GM21423 (cell line): ENCODE measurements at regions not wholly inside any gene's neighbourhood (a gene's known extent, or its start where the extent isn't known, plus 50 kb on each side); places are given as distances from the start of the nearest gene placed in this dataset.

ENCODE experiments used
- ATAC-seq: cut with Tn5 transposase; IDR thresholded peaks from one replicate; pipeline ENCODE4 v1.9.1; 2021; ENCODE audit warnings: mild to moderate bottlenecking, moderate library complexity; ENCODE audit not compliant: unreplicated experiment

DNA sequence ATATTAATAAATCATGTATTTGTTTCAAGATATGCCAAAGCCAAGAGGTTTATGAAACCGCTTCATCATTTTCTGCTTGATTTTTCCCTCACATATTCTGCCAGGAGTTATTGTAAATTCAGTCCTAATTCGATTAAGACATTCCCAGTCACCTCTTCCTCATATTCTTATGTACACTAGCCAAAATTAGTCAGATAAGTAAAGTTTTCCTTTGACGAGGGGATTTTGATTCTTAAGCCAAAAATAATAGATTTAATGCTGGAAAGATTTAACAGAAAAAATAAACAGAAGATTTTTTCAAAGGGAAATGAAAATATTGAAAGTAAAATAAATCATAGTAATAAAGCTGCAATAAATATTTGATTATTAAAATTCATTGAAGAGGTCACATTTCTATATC, 51.0 kb upstream of the VEGFC start:
- ATAC-seq = no peak

DNA sequence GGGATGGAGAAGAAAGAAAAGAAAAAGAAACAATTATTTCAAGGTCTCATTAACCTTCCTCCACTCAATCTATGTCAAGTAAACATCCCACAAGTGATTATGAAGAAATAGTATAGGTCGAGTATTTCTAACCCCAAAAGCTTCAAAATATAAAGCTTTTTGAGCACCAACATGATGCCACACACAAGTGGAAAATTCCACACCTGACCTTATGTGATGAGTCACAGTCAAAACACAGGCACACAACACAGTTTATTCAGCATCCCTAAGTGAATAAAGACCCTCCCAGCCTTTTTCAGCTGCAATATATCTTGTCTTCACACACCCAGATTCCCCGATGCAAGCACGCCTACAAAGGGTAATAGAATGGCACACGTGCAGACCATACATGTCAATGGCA, 51.7 kb upstream of the VEGFC start:
- no peak for ATAC-seq

DNA sequence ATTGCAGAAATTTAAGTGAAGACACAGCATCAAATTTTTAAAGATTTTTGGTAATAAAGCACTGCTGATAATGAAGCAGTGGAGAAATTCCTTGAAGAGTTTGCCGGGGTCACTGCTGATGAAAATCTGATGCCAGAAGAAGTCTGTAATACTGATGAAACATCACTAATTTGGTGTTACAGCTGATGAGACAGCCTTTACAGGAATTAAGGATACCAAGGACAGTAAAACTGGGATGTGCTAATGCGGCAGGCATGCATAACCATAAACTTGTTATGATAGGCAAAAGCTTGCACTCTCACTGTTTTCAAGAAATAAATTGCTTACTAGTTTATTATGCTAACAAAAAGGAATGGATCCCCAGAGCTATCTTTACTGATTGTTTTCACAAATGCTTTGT, 52.9 kb upstream of the VEGFC start:
- no peak for ATAC-seq

DNA sequence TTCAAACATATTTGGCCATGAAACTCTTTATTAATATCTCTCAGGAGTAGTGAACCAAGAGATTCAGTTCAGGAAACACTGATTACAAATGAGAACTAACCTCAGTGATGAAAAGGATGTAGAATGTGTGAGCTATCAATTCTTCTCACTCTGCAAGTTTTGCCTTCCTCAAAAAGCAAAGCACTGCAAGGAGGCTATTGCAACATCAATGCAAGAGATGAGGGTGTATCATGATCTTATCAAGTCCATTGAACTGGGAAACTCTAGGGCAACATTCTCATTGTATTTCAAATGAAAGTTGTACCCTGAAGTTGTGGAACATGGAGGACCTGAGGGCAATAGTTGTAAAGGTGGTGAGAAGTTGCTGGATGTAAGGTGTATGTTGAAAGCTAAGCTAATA, 56.4 kb upstream of the VEGFC start:
- ATAC-seq = no peak

DNA sequence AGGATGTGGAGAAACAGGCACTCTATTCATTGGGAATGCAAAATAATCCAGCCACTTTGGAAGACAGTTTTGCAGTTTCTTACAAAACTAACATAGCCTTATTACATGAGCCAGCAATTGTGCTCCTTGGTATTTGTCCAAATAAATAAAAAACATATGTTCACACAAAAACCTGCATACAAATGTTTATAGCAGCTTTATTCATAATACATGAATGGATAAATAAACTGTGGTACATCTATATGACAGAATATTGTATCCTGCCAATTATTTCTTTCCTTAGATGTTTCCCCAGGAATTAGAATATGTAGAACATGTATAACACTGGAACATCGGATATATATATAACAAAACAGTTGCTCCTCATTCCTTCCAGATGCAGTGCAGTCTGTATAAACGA, 57.7 kb upstream of the VEGFC start:
- no peak for ATAC-seq

DNA sequence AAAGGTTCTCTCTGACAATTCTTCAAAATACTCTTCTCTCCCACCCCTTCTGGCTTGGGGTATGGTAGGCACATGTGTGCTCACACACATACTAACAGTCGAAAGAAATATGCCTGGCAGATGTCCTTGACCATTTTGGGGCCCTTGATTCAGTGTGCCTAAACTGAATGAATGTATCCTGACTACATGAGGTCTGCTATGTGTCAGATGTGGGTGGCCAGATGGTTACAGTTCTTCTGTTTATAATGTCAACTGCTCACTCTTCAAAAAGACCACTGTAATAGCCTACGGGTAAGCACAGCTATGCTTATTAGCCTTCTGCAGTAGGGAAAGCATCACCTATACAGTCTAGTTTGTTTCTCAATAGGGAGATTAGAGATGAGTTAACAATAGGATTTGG, 63.7 kb upstream of the VEGFC start:
- no peak for ATAC-seq

DNA sequence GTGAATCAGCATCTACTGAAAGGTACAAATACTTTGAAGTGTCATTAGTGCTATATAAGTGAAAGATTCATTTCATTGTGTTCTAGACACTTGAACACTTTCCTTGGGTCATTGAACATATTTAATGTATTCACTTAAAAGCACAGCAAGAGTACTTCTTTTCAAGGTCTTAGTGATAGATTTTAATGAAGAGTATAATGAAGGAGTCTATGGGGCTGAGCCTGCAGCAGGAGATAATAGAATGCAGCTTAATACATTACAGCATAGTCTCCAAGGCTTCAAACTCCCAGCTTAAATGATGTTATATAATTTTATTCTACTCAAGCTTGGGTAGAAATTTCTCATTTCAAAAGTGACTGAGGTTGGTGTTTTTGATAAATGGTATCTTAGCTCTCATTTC, 66.1 kb upstream of the VEGFC start:
- ATAC-seq = no peak

DNA sequence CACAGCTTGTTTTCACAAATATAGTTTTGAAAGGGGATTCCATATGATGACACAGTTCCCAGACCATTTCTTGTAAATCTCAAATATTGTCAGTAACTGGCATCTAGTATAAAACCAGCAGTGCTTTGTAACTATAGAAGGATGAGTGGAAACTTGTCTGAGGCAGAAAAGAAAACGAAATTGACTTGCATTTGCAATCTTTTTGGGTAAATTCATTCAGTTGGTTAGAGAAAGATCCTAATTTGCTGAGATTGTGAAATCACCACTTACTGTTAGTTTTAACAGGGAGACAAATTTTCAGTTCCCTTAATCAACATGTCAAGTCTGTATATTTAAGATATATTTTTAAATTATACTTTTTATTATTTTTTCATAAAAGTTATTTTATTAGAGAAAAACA, 71.5 kb upstream of the VEGFC start:
- ATAC-seq = no peak

DNA sequence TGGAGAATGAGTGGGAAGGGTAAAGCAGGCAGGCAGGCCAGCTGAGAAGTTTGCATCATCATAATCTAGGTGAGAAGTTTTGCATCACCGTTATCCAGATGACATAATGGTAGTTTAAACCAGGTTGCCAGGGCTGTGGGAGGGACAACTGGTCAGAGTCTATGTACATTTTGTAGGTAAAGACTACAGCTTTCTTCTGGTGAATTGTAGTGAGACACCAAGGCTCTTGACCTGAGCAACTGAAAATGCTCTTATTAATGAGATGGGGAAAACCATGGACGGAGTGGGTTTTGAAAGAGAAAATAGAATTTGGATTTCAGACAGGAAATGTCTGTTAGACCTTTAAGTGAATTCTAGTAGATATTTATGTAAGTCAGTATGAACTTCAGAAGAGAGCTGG, 76.0 kb upstream of the VEGFC start:
- no peak for ATAC-seq

DNA sequence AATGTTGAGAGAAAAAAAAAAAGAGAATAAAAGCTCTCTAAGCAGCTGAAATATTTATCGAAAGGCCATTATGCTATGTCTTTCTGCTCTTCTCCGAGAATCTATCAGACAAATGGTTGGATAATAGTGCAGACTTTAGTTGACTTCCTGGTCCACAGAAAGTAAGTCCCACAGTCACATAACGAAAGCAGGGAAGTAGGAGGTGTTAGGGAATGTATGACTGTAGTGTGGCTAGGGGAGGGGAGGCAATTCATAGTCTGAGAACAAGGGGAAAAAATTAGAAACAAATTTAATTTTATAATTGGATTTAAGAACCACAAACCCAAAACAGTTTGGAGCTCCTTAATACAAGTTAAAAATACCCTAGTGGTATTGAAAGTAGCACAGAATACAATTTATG, 79.7 kb upstream of the VEGFC start:
- no peak for ATAC-seq

DNA sequence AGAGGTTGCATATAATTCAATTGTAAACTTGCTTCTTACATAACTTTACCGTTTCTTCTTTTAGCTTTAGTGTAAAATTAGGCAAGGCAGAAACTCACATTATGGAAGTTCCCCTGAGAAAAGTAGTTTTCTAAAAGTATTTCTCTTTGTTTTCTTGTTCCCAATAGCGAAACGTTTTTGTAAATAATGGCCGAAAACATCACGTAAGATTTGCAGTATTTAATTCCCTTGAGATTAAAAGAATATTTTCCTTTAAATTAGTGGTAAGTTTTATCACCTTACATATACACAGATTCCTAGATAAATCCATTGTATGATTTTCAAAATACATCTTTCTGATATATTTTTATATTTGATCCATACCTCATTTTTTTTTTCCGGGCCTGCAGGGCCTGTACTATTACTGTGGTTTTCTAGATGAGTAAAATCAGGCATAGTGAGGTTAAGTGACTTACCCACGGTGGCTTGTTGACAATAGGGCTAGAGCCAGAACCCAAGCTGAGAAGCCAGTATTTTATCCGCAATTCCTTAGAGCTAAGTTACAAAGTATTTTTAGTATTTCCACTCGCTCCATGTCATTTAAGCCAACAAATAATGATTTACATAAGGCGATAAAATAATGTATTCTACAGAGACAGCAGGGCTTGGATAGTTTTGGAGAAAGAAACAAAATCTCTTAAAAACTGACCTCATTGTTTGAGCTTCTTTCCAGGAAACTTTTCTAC, 82.2 kb upstream of the VEGFC start:
- no peak for ATAC-seq

DNA sequence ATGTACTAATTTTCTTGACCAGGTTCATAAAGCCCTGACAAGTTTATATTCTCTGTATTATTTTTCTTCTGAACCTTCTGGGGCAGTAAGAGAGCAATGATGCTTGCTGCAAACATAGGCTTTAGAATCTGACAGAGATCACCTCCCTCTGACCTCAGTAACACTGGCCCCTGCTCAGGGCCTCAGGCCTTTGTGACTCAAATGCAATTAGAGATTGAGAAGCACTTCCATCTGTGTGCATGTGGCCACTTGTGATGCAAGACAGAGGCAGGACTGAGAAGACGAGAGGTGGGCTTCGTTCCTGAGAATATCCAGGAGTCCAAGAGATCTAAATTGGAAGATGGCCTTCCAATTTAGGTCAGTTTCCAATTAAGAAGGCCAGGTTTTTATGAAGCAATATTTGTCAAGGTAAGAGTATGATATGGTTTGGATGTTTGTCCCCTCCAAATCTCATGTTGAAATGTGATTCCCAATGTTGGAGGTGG, 82.8 kb upstream of the VEGFC start:
- no peak for ATAC-seq

DNA sequence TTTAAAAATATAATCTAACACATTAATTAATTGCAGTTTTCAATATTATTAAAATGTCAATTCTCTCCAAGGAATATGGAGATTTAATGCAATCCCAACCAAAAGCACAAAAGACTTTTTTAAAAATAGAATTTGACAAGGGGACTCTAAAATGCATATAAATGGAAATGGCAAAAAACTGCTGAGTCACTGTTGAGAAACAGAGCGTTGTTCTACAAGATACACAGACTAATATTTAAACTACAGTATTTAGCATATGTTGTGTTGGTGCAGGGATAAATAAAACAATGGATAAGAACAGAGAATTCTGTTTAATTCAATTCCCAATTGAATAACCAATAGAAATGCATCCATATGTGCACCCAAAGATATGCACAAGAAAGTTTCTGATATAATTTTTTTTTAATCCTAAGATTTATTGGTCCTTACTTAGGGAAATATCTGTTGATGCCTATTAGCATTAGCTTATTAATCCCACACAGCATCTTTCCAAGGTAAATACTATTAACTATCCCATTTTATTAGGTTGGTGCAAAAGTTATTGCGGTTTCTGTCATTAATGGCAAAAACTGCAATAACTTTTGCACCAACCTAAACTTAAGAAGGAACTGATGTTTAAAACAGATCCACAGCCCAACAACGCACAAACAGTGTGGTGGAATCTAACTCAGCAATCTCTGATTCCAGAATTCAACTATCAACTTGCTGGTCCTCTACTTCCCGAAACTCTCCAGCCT, 86.8 kb upstream of the VEGFC start:
- no peak for ATAC-seq

DNA sequence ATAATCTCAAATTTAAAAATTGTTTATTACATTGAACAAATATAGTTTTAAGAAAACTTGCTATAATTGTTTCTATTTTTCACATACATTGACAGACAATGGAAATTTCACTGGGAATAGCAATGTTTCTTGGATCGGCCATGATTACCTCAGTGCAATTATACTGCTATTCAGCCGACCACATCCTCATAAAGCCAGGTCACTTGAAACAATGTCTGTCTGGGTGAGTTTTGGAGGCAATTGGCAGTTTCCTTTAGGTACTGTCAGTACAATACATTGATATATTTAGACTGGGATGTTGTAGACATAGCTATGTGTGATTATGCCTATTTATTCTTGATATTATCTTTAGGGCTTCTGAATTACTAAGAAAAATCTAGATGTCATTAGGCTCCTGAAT, 89.5 kb upstream of the VEGFC start:
- no peak for ATAC-seq

DNA sequence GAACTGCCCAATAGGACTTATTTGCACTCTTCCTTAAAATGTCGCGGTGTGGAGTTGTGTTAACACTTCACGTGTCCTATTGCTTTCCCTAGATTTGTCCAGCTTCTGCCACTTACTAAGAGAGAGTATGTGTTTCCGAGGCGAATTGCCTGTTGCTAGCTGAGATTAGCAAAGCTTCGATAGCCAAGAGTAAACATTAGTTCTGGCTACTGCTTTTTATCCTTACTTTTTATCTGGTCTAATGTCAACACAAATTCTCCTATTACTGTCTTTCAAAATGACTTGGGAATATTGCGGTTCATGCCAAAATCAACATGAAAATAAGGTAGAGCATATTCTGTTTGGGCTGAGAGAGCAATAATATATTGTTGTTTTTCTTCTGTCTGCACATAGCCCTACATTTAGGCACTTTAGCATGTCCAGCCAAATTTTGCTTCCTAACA, 90.4 kb upstream of the VEGFC start:
- ATAC-seq = no peak

DNA sequence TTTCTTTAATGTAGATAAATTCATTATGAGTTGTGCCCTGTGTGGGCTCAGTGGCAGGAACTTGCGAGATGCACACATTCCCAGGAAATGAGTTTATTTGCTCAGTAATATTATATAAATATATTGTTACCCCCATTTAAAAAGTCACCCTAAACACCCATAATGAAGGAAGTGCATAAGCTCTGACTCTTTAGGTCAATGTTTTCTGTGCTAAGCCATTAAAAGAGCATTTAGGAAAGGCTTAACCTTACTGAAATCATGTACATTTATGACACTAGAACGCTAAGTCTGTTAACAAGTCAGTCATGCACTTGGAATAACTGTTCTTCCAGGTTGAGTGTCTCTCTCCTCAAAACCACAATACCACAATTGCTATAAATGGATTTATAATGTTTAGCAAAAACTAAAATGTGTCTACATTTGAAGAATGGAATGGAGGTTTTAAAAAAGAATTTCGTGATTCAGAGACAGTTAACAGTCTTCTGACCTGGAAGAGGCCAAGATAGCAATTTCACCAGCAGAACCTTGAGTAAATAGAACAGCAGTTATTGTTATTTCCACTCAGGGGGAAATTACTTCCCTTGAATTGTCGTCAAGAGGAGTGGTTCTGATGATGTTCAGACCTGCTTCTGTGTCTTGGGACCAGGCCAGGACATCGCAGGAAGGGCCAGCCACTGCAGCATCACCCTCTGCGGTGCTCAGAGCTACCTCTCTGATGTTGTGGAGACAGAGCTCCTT, 91.1 kb upstream of the VEGFC start:
- no peak for ATAC-seq

DNA sequence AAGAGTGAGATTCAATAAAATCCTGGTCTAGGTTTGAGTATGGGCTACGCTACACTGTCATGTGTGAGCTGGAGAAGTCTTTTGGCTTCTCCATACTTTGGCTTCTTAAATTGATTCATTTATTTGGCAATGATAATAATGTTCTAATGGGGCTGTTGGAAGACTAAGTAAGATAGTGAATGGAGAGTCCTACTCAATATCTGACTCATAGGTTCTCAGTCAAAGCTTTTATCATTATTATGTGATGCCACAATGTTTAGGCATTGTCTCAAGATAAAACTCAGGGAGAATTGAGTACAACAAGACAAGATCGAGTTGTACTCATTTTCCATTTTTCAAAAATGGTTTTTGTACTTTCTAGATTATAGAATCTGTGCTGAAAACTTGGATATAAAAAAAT, 92.5 kb upstream of the VEGFC start:
- no peak for ATAC-seq

DNA sequence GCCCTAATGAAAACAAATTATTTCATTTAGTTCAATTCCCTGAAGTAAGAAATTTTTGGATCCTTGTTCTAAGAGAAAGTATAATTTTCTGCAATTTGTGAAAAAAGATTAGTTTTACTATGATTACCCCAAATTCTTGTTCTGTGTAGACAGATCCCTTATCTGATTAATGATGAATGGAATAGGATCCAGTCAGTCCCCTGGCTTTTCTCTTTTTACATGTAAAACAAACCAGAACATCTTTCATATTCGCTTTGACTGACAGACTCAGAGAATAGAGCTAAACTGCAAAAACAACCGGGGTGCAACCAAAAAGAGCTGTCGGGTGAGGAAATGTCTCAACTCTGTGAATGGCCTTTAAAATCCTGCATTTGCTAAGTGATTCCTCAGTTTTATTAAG, 93.4 kb upstream of the VEGFC start:
- ATAC-seq = no peak

DNA sequence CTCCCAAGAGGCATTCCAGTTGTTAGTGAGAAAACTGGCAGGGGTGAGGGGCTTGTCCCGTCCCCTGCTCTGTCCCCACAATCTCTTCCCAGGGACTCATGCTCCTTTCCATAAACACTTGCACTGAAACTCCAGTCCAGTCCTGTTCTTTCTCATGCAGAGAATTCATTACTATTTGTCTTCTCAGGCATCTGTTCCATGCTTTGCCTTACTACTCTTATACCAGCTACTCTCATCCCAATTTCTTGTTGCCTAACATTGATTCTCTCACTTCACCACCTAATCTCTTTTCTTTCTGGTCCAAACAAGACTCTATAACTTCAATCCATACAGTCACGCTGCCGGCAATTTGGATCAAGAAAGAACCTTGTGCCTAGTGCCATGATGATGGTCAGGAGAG, 97.1 kb upstream of the VEGFC start:
- ATAC-seq = no peak

DNA sequence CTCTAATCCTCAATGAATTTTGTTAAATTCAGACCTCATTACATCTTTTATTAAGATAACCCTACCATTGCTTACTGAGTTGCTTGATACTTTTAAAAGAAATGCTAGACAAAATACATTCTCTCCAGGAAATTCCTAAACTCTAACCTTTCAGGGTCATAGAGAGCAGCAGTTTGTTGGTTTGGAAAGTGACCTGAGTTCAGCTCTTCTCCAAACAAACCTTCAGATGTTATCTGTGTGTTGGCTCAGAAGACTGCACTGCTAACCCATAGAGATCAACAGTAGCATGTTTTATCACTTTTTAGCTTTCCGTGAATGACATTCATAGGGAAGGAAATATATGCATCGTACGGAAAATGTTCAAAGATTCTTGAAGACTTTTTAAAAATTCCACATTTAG, 101.8 kb upstream of the VEGFC start:
- no peak for ATAC-seq

DNA sequence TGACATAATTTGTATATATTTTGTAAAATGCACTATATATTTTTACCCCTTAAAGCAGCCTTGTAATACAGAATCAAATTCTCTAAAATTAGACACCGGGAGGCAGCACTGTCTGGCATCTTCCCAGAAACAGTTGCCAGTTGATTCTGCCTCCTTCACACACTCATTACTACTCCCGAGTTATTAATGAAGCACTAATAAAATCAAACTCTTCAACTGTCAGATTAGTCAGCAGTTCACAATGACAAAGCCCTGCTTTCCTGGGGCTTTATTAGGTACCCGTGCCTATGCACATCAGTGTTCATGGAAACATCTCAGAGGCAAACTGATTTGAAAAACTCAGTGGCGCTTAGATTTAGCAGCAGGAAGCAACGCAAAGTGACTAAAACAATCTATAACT, 103.5 kb upstream of the VEGFC start:
- no peak for ATAC-seq

DNA sequence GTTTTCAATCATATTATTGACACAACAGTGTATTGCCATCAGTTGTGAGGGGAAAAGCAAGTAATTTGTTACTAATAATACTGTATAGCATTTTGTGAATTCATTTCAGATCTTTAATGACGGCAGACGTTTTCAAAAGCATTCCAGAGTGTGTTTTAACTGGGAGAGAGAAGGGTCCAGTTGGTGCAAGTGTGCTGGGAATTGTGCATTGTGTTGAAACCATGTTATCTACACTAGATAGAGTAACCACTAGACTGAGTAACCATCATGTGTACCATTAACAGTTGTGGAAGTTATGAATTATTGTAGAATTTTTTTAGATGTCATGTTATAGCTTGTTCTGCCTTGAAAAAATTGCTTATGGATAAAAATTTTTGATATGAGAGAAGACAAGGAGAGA, 104.5 kb upstream of the VEGFC start:
- ATAC-seq = no peak
